IMR-90 (cell line): ENCODE measurements at regions not wholly inside any gene's neighbourhood (a gene's known extent, or its start where the extent isn't known, plus 50 kb on each side); places are given as distances from the start of the nearest gene placed in this dataset.

Experiments
- ATAC-seq: fragments of 200-7000 bp; cut with Tn5 transposase; 2 replicates; pipeline ENCODE4 v1.9.1; 2020; ENCODE audit warnings: low read depth, mild to moderate bottlenecking, moderate library complexity
- BruUV-seq: library from RNA; stranded (reverse); fragments of 400-500 nt; replicated peaks from 2 replicates; lab custom pipeline; 2021; lab: Mats Ljungman, UMichigan
- CTCF ChIA-PET: fragments of 300-600 bp; formaldehyde crosslinking; extraction: SDS; loops from one replicate; lab custom pipeline; 2021; ENCODE audit warnings: antibody characterized with exemption; lab: Yijun Ruan, JAX
- POLR2A ChIA-PET: fragments of 300-600 bp; sonication (Branson Sonifier 250); formaldehyde crosslinking; loops from one replicate; lab custom pipeline; 2022; ENCODE audit warnings: antibody characterized with exemption; ENCODE audit not compliant: unreplicated experiment; lab: Charles Lee
- DNase-seq: peaks from one replicate; pipeline ENCODE4 v3.0.0; 2013
- H2AFZ ChIP-seq: replicated peaks from 2 replicates; pipeline ENCODE3; 2013; ENCODE audit warnings: low read length, mild to moderate bottlenecking; ENCODE audit not compliant: poor library complexity
- H2AK5ac ChIP-seq: 2 replicates; pipeline ENCODE4 v1.6.1; 2013; ENCODE audit warnings: low read depth, low read length, inconsistent platforms
- H2AK9ac ChIP-seq: replicated peaks from 2 replicates; pipeline ENCODE3; 2013; ENCODE audit warnings: mild to moderate bottlenecking, low read depth, low read length, moderate library complexity; ENCODE audit not compliant: poor library complexity
- H2BK120ac ChIP-seq: 2 replicates; pipeline ENCODE4 v1.6.1; 2013; ENCODE audit warnings: low read depth, low read length, inconsistent platforms
- H2BK15ac ChIP-seq: 3 replicates; pipeline ENCODE4 v1.6.1; 2013; ENCODE audit warnings: low read depth, low read length, inconsistent platforms
- H2BK20ac ChIP-seq: 2 replicates; pipeline ENCODE4 v1.6.1; 2013; ENCODE audit warnings: low read depth, mild to moderate bottlenecking, inconsistent platforms, low read length, moderate library complexity
- H2BK5ac ChIP-seq: 2 replicates; pipeline ENCODE4 v1.6.1; 2013; ENCODE audit warnings: mild to moderate bottlenecking, low read depth, low read length, inconsistent platforms; ENCODE audit not compliant: poor library complexity, severe bottlenecking
- H3K14ac ChIP-seq: replicated peaks from 2 replicates; pipeline ENCODE4 v1.6.1; 2013; ENCODE audit warnings: low read depth, low read length, inconsistent platforms
- H3K18ac ChIP-seq: 2 replicates; pipeline ENCODE4 v1.6.1; 2013; ENCODE audit warnings: low read depth, low read length, control low read depth
- H3K23ac ChIP-seq: 2 replicates; pipeline ENCODE4 v1.6.1; 2013; ENCODE audit warnings: low read depth, low read length, inconsistent platforms
- H3K27ac ChIP-seq: 2 replicates; pipeline ENCODE4 v1.5.1; 2013; ENCODE audit warnings: mild to moderate bottlenecking, control low read depth, low read length; ENCODE audit not compliant: insufficient read depth
- H3K27me3 ChIP-seq: 2 replicates; pipeline ENCODE4 v1.6.1; 2013; ENCODE audit warnings: low read length; ENCODE audit not compliant: control insufficient read depth, insufficient read depth
- H3K36me3 ChIP-seq: 2 replicates; pipeline ENCODE4 v1.6.1; 2013; ENCODE audit warnings: low read length, mixed read lengths; ENCODE audit not compliant: control insufficient read depth, insufficient read depth
- H3K4ac ChIP-seq: 2 replicates; pipeline ENCODE4 v1.6.1; 2013; ENCODE audit warnings: low read depth, low read length, inconsistent platforms
- H3K4me1 ChIP-seq: 2 replicates; pipeline ENCODE4 v1.6.1; 2013; ENCODE audit warnings: low read length, mixed read lengths; ENCODE audit not compliant: control insufficient read depth, insufficient read depth
- H3K4me2 ChIP-seq: 2 replicates; pipeline ENCODE4 v1.6.1; 2013; ENCODE audit warnings: low read depth, mild to moderate bottlenecking, control low read depth, low read length, moderate library complexity
- H3K4me3 ChIP-seq: 2 replicates; pipeline ENCODE4 v1.5.1; 2013; ENCODE audit warnings: low read depth, mild to moderate bottlenecking, control low read depth, low read length, moderate library complexity; ENCODE audit not compliant: insufficient read depth
- H3K56ac ChIP-seq: 2 replicates; pipeline ENCODE4 v1.6.1; 2013; ENCODE audit warnings: low read length, inconsistent platforms; ENCODE audit not compliant: insufficient read depth; ENCODE audit errors: extremely low read depth
- H3K79me1 ChIP-seq, 2 experiments: 2 replicates each; pipeline ENCODE4 v1.6.1; 2013; ENCODE audit warnings: low read length in 2 of 2, inconsistent platforms in 1 of 2, low read depth in 1 of 2
- H3K9ac ChIP-seq: 2 replicates; pipeline ENCODE4 v1.6.1; 2013; ENCODE audit warnings: low read depth, low read length, control low read depth
- H3K9me1 ChIP-seq: 2 replicates; pipeline ENCODE4 v1.6.1; 2013; ENCODE audit warnings: low read length, inconsistent platforms; ENCODE audit not compliant: insufficient read depth
- H3K9me3 ChIP-seq: 2 replicates; pipeline ENCODE4 v1.6.1; 2013; ENCODE audit warnings: low read length; ENCODE audit not compliant: control insufficient read depth, insufficient read depth
- H4K20me1 ChIP-seq: 2 replicates; pipeline ENCODE4 v1.6.1; 2013; ENCODE audit warnings: low read length, inconsistent platforms; ENCODE audit not compliant: insufficient read depth
- H4K5ac ChIP-seq: 2 replicates; pipeline ENCODE4 v1.6.1; 2013; ENCODE audit warnings: mild to moderate bottlenecking, low read depth, low read length, control low read depth
- H4K8ac ChIP-seq, 2 experiments: 2 replicates each; pipeline ENCODE4 v1.6.1; 2013; ENCODE audit warnings: low read depth in 2 of 2, low read length in 2 of 2, control low read depth in 1 of 2, inconsistent platforms in 1 of 2
- H4K91ac ChIP-seq: 2 replicates; pipeline ENCODE4 v1.6.1; 2013; ENCODE audit warnings: low read depth, low read length, inconsistent platforms; ENCODE audit not compliant: insufficient read depth
- BHLHE40 ChIP-seq: fragments of 150-350 bp; IDR thresholded peaks from 2 replicates; pipeline ENCODE4 v1.6.1; 2016; ENCODE audit warnings: mild to moderate bottlenecking, low read depth, low read length
- CEBPB ChIP-seq: IDR thresholded peaks from 2 replicates; pipeline ENCODE4 v1.6.1; 2012; ENCODE audit warnings: low read depth, low read length, improper control_type of control experiment
- CHD1 ChIP-seq: IDR thresholded peaks from 2 replicates; pipeline ENCODE4 v1.6.1; 2012; ENCODE audit warnings: low read depth, low read length, improper control_type of control experiment
- MAFK ChIP-seq: IDR thresholded peaks from 2 replicates; pipeline ENCODE4 v1.6.1; 2012; ENCODE audit warnings: low read depth, low read length, improper control_type of control experiment
- MAZ ChIP-seq: IDR thresholded peaks from 2 replicates; pipeline ENCODE4 v1.6.1; 2012; ENCODE audit warnings: low read depth, mild to moderate bottlenecking, low read length, improper control_type of control experiment, moderate library complexity, borderline replicate concordance
- NFE2L2 ChIP-seq: fragments of 150-350 bp; IDR thresholded peaks from 2 replicates; pipeline ENCODE4 v1.6.1; 2016; ENCODE audit warnings: low read depth, mild to moderate bottlenecking, low read length
- POLR2A ChIP-seq: IDR thresholded peaks from 2 replicates; pipeline ENCODE4 v1.6.1; 2012; ENCODE audit warnings: mild to moderate bottlenecking, low read depth, low read length
- RFX5 ChIP-seq: IDR thresholded peaks from 2 replicates; pipeline ENCODE4 v1.8.0; 2012; ENCODE audit warnings: low read depth, mild to moderate bottlenecking, low read length, moderate library complexity
- WGBS, 2 experiments: methylation state at CpG; one replicate each; pipeline versions ENCODE4 v1.1.5 to v1.1.7; 2013; ENCODE audit warnings: missing lambda C conversion rate in 2 of 2; ENCODE audit not compliant: insufficient read length in 1 of 2; ENCODE audit errors: extremely low coverage in 2 of 2; 5-methylcytosine and 5-hydroxymethylcytosine counted together
- dilution Hi-C: fragments of 300-500 bp; cut with HindIII; formaldehyde crosslinking; loops from one replicate; pipeline ENCODE4 v1.14.3; 2018; ENCODE audit warnings: low sequenced_read_pairs; ENCODE audit not compliant: unreplicated experiment
- in situ Hi-C: fragments of 300-500 bp; cut with MboI; formaldehyde crosslinking; loops from 3 replicates; pipeline ENCODE4 v1.14.3; 2019; ENCODE audit warnings: low sequenced_read_pairs, inconsistent platforms, mixed read lengths
- intact Hi-C: fragments of 100-400 bp; cut with micrococcal nuclease; formaldehyde crosslinking; loops from 2 replicates; pipeline ENCODE4 v1.10.0; 2022

GRCh38 chr6:169344750-169345065 lies 91.1 kb upstream of the THBS2 start:
- no peak for ATAC-seq
- WGBS, 2 experiments, result no CpG with 5 or more reads among the region's 7 CpGs

More at GRCh38 chr6:169344750-169345065, 91.1 kb upstream of the THBS2 start:
- Histone ChIP-seq H3K4me3 (no peak overlapping the region), H2AK5ac (no peak overlapping the region), H3K27me3 (no peaks in the 10 kb centered on the region), H3K23ac (no peak overlapping the region; the same call in 1 of the 2 replicates), H2BK120ac (no peak overlapping the region), H4K5ac (no peak overlapping the region), H3K79me1 (no peaks in the 10 kb centered on the region), H3K9ac (no peak overlapping the region), H4K91ac (no peak overlapping the region), H3K14ac (no peak overlapping the region), H3K27ac (no peak overlapping the region), H4K20me1 (no peaks in the 10 kb centered on the region), H2BK5ac (no peak overlapping the region), H3K56ac (no peak overlapping the region), H4K8ac (no peak overlapping the region), H2AFZ (peak overlapping the region; percentile 41), H3K4me2 (no peak overlapping the region), H2BK15ac (no peak overlapping the region), H2AK9ac (no peak overlapping the region), H3K9me3 (0 out of 2 replicates have a peak, but pooled peaks cover 2% of the 10 kb centered on the region), H3K18ac (no peak overlapping the region), H3K9me1 (no peaks in the 10 kb centered on the region), H2BK20ac (no peak overlapping the region), H3K36me3 (no peaks in the 10 kb centered on the region), H3K4ac (no peak overlapping the region), H3K4me1 (no peaks in the 10 kb centered on the region)
- in situ Hi-C loops, result no loop called here
- no peak for DNase-seq
- POLR2A ChIA-PET, result no interaction called here
- intact Hi-C loops, result no loop called here
- BruUV-seq, result no TSS peak
- CTCF ChIA-PET, result no interaction called here
- dilution Hi-C loops, result no loop called here
- TF ChIP-seq BHLHE40, result no peak
- TF ChIP-seq POLR2A, result no peak
- no peak for TF ChIP-seq MAFK
- TF ChIP-seq CHD1, result no peak
- no peak for TF ChIP-seq NFE2L2
- no peak for TF ChIP-seq CEBPB
- TF ChIP-seq MAZ, result no peak
- TF ChIP-seq RFX5, result no peak
